ENCODE measurements at regions not wholly inside any gene's neighbourhood (a gene's known extent, or its start where the extent isn't known, plus 50 kb on each side); places are given as distances from the start of the nearest gene placed in this dataset.

GRCh38 chr18:52156166-52156565 lies 183.8 kb upstream of the DCC start:
- TF ChIP-seq CTCF (IDR thresholded peaks at IDR 0.05), result no peak
- TF ChIP-seq POLR2A (IDR thresholded peaks at IDR 0.05), result no peak

Measured in uterus (tissue), 2 donors.